HG02623 (cell line): ENCODE measurements at regions not wholly inside any gene's neighbourhood (a gene's known extent, or its start where the extent isn't known, plus 50 kb on each side); places are given as distances from the start of the nearest gene placed in this dataset.
"Not testable (repeated sequence)": the region's sequence is repeated elsewhere in the genome, so short reads cannot be mapped to it uniquely, and the experiment has no call there.

ENCODE experiments used
- ATAC-seq: cut with Tn5 transposase; IDR thresholded peaks from one replicate; pipeline ENCODE4 v1.9.1; 2021; ENCODE audit warnings: moderate library complexity; ENCODE audit not compliant: unreplicated experiment

- no peak for ATAC-seq
Measured at GRCh38 chr14:97956581-97957340, 1159.6 kb downstream of the VRK1 start.

- no peak for ATAC-seq
Measured at GRCh38 chr14:97959251-97959650, 1162.1 kb downstream of the VRK1 start.

GRCh38 chr14:97960436-97960835 lies 1163.3 kb downstream of the VRK1 start:
- no peak for ATAC-seq

- ATAC-seq = no peak
Measured at GRCh38 chr14:97970222-97970621, 1173.0 kb downstream of the VRK1 start.

- ATAC-seq = no peak
Measured at GRCh38 chr14:97975216-97975615, 1178.0 kb downstream of the VRK1 start.

- ATAC-seq = no peak
Measured at GRCh38 chr14:97975962-97976361, 1178.8 kb downstream of the VRK1 start.

GRCh38 chr14:97976861-97977260 lies 1179.7 kb downstream of the VRK1 start:
- ATAC-seq = no peak

- ATAC-seq = no peak
Measured at GRCh38 chr14:97977651-97978261, 1180.6 kb downstream of the VRK1 start.

GRCh38 chr14:97978341-97978740 lies 1181.2 kb downstream of the VRK1 start:
- ATAC-seq = no peak

GRCh38 chr14:97993508-97994019 lies 1196.4 kb downstream of the VRK1 start:
- no peak for ATAC-seq

- no peak for ATAC-seq
Measured at GRCh38 chr14:97994020-97994531, 1196.9 kb downstream of the VRK1 start.

- no peak for ATAC-seq
Measured at GRCh38 chr14:97995038-97995437, 1197.9 kb downstream of the VRK1 start.

GRCh38 chr14:97995531-97995930 lies 1198.3 kb downstream of the VRK1 start:
- ATAC-seq = no peak

GRCh38 chr14:98006008-98006407 lies 1208.8 kb downstream of the VRK1 start:
- ATAC-seq = no peak

- no peak for ATAC-seq
Measured at GRCh38 chr14:98008381-98009113, 1211.4 kb downstream of the VRK1 start.

GRCh38 chr14:98009177-98009576 lies 1212.0 kb downstream of the VRK1 start:
- not testable (repeated sequence) for ATAC-seq

- no peak for ATAC-seq
Measured at GRCh38 chr14:98010784-98011183, 1213.6 kb downstream of the VRK1 start.

GRCh38 chr14:98014851-98015615 lies 1217.9 kb downstream of the VRK1 start:
- ATAC-seq = no peak

GRCh38 chr14:98015921-98016320 lies 1218.7 kb downstream of the VRK1 start:
- ATAC-seq = no peak

- ATAC-seq = no peak
Measured at GRCh38 chr14:98018628-98019027, 1221.4 kb downstream of the VRK1 start.
